Prostate gland (tissue), 2 donors: ENCODE measurements at regions not wholly inside any gene's neighbourhood (a gene's known extent, or its start where the extent isn't known, plus 50 kb on each side); places are given as distances from the start of the nearest gene placed in this dataset.

ENCODE experiments used
- DNase-seq: peaks from one replicate; pipeline ENCODE4 v3.0.0-alpha.2; 2019; ENCODE audit warnings: low spot score
- H3K27ac ChIP-seq, 2 donors: fragments of 200-600 bp; sonication (generic); 2 replicates each; pipeline ENCODE4 v1.5.1; 2017 to 2019
- H3K27me3 ChIP-seq: fragments of 200-600 bp; sonication (generic); replicated peaks from 2 replicates; pipeline ENCODE4 v1.5.1; 2019; ENCODE audit not compliant: insufficient read depth
- H3K36me3 ChIP-seq, 2 donors: fragments of 200-600 bp; sonication (generic); 1 replicate in 1 of 2; 2 replicates in 1 of 2; pipeline versions ENCODE4 v1.5.1 to v1.8.1; 2017 to 2019
- H3K4me1 ChIP-seq: fragments of 200-600 bp; sonication (generic); replicated peaks from 2 replicates; pipeline ENCODE4 v1.5.1; 2019
- H3K4me3 ChIP-seq, 2 donors: fragments of 200-600 bp; sonication (generic); 2 replicates each; pipeline ENCODE4 v1.5.1; 2017 to 2019
- H3K9me3 ChIP-seq: fragments of 200-600 bp; sonication (generic); 2 replicates; pipeline ENCODE4 v1.5.1; 2017
- CTCF ChIP-seq, 4 experiments: fragments of 200-600 bp in 2 of 4; fragments of 450-650 bp in 2 of 4; sonication (generic) in 2 of 4; IDR thresholded peaks; 1 replicate in 3 of 4; 2 replicates in 1 of 4; pipeline ENCODE4 v1.5.1; 2016 to 2019; ENCODE audit warnings: antibody characterized with exemption in 4 of 4, mild to moderate bottlenecking in 2 of 4, moderate library complexity in 2 of 4
- POLR2A ChIP-seq: fragments of 450-650 bp; IDR thresholded peaks from one replicate; pipeline ENCODE4 v1.6.1; 2016; ENCODE audit warnings: antibody characterized with exemption, mild to moderate bottlenecking
- POLR2AphosphoS5 ChIP-seq: sonication (generic); formaldehyde crosslinking; IDR thresholded peaks from one replicate; pipeline ENCODE4 v1.6.1; 2017; ENCODE audit warnings: antibody characterized with exemption
- WGBS: methylation state at CpG from one replicate; pipeline ENCODE4 v1.1.5; 2018; 5-methylcytosine and 5-hydroxymethylcytosine counted together
- intact Hi-C: fragments of 100-400 bp; cut with DNase I; formaldehyde crosslinking; loops from one replicate; pipeline ENCODE4 v1.14.2; 2022

- Histone ChIP-seq H3K4me1 (no peaks in the 10 kb centered on the region), H3K27me3 (no peaks in the 10 kb centered on the region), H3K36me3 (no peaks in the 10 kb centered on the region), H3K27ac (no peak overlapping the region), H3K9me3 (no peaks in the 10 kb centered on the region), H3K4me3 (no peak overlapping the region)
- intact Hi-C loops: no loop called here
- 30% methylated on average over 2 of the region's 2 CpGs for WGBS
- no peak for DNase-seq
- TF ChIP-seq POLR2AphosphoS5 (no peak), CTCF (IDR thresholded peaks at IDR 0.05) (no peak), POLR2A (no peak)
Observed at GRCh38 chr6:56343295-56343694, 95.9 kb upstream of the COL21A1 start.

- Histone ChIP-seq H3K9me3 (no peaks in the 10 kb centered on the region), H3K27me3 (no peaks in the 10 kb centered on the region), H3K4me3 (no peak overlapping the region), H3K4me1 (no peaks in the 10 kb centered on the region), H3K36me3 (no peaks in the 10 kb centered on the region), H3K27ac (no peak overlapping the region)
- DNase-seq: no peak
- TF ChIP-seq POLR2AphosphoS5: no peak
- TF ChIP-seq POLR2A: no peak
- TF ChIP-seq CTCF (IDR thresholded peaks at IDR 0.05): no peak
- intact Hi-C loops: no loop called here
- WGBS: 40% methylated on average over 3 of the region's 3 CpGs
Observed at GRCh38 chr6:56339524-56339923, 92.1 kb upstream of the COL21A1 start.

DNA sequence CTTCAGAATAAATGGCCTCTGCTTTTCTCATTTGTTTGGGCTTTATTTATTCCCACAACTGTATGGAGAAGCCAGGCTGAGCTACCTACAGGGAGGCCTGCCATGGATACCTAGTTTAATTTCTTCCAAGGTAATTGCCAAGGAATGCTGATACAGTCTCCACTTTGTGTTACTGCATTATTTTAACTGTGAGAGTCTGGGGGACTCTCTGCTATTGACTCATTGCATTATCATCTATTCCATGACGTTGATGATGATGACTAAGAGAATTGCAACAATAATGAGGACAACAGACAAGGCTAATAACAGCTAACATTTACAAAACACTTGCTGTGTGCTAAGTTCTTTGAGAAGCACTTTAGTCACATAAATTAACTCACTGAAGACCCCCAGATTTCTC is 88.3 kb upstream of the COL21A1 start:
- Histone ChIP-seq H3K4me1 (no peaks in the 10 kb centered on the region), H3K9me3 (no peaks in the 10 kb centered on the region), H3K27me3 (no peaks in the 10 kb centered on the region), H3K4me3 (no peak overlapping the region), H3K27ac (no peak overlapping the region), H3K36me3 (no peaks in the 10 kb centered on the region)
- DNase-seq: no peak
- TF ChIP-seq POLR2A (no peak), POLR2AphosphoS5 (no peak), CTCF (IDR thresholded peaks at IDR 0.05) (no peak)
- 71% methylated on average over 1 of the region's 1 CpG for WGBS
- intact Hi-C loops: no loop called here

DNA sequence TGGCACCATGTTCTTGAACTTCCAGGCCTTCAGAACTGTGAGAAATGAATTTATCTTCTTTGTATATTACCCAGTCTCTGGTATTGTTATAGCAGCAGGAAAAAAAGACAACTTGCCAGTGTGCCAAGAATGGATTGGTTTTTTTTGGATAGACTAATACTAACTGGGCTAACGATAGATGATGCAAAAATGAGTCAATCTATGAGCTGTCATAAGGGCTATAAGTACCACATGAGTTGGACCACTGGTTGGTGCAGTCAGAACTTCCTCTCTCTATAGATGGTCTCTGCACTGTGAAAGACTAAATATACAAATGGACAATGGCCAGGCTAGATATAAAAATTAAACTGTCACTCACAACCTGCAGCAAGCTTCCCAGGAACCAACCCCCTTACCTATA is 87.6 kb upstream of the COL21A1 start:
- Histone ChIP-seq H3K27me3 (no peaks in the 10 kb centered on the region), H3K4me3 (no peak overlapping the region), H3K36me3 (no peaks in the 10 kb centered on the region), H3K27ac (no peak overlapping the region), H3K9me3 (no peaks in the 10 kb centered on the region), H3K4me1 (no peaks in the 10 kb centered on the region)
- no peak for DNase-seq
- 74% methylated on average over 1 of the region's 1 CpG for WGBS
- intact Hi-C loops: no loop called here
- TF ChIP-seq POLR2A: no peak
- TF ChIP-seq CTCF (IDR thresholded peaks at IDR 0.05): no peak
- no peak for TF ChIP-seq POLR2AphosphoS5

GRCh38 chr6:56329271-56330050 is 82.1 kb upstream of the COL21A1 start:
- Histone ChIP-seq H3K4me1 (no peaks in the 10 kb centered on the region), H3K4me3 (no peak overlapping the region), H3K36me3 (no peaks in the 10 kb centered on the region), H3K9me3 (no peaks in the 10 kb centered on the region), H3K27me3 (no peaks in the 10 kb centered on the region), H3K27ac (no peak overlapping the region)
- 55% methylated on average over 3 of the region's 3 CpGs for WGBS
- intact Hi-C loops: no loop called here
- DNase-seq: no peak
- no peak for TF ChIP-seq POLR2A
- TF ChIP-seq CTCF (IDR thresholded peaks at IDR 0.05): no peak
- TF ChIP-seq POLR2AphosphoS5: no peak
